ENCODE measurements at regions not wholly inside any gene's neighbourhood (a gene's known extent, or its start where the extent isn't known, plus 50 kb on each side); places are given as distances from the start of the nearest gene placed in this dataset.

DNA sequence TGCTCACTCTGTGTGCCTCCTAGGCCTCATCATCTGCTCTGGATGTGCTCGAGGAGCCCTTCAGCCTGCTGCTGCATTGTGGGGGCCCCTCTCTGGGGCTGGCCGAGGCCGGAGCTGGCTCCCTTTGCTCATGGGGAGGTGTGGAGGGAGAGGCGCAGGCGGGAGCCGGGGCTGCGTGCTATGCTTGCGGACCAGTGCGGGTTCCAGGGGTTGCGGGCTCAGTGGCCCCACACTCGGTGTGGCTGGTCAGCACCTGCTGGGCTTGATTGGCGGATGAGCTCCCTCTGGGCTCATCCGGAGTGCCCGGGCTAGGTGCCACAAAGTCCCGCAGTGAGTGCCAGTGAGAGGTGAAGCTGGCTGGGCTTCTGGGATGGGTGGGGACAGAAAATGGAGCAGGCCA is 264.2 kb downstream of the SI start:
- ChIA-PET CTCF (no interaction called here), POLR2A (no interaction called here)
- H3K4me3 ChIP-seq (ENCODE audit: low read depth, low read length), result no peak overlapping the region
- H3K4me1 ChIP-seq (ENCODE audit: control insufficient read depth, insufficient read depth, low read length), result no peaks in the 10 kb centered on the region
- H3K27ac ChIP-seq (ENCODE audit: extremely low read depth, low read depth, low read length), result no peak overlapping the region
- H3K36me3 ChIP-seq (ENCODE audit: control insufficient read depth in 2 of 2, insufficient read depth in 1 of 2, low read length in 2 of 2), result no peaks in the 10 kb centered on the region
- TF ChIP-seq, protein P1, sequence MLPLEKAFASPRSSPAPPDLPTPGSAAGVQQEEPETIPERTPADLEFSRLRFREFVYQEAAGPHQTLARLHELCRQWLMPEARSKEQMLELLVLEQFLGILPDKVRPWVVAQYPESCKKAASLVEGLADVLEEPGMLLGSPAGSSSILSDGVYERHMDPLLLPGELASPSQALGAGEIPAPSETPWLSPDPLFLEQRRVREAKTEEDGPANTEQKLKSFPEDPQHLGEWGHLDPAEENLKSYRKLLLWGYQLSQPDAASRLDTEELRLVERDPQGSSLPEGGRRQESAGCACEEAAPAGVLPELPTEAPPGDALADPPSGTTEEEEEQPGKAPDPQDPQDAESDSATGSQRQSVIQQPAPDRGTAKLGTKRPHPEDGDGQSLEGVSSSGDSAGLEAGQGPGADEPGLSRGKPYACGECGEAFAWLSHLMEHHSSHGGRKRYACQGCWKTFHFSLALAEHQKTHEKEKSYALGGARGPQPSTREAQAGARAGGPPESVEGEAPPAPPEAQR (tag by site-specific recombination; IDR thresholded peaks at IDR 0.05), result no peak
- TF ChIP-seq, protein P2, sequence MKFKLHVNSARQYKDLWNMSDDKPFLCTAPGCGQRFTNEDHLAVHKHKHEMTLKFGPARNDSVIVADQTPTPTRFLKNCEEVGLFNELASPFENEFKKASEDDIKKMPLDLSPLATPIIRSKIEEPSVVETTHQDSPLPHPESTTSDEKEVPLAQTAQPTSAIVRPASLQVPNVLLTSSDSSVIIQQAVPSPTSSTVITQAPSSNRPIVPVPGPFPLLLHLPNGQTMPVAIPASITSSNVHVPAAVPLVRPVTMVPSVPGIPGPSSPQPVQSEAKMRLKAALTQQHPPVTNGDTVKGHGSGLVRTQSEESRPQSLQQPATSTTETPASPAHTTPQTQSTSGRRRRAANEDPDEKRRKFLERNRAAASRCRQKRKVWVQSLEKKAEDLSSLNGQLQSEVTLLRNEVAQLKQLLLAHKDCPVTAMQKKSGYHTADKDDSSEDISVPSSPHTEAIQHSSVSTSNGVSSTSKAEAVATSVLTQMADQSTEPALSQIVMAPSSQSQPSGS (tag by site-specific recombination; IDR thresholded peaks at IDR 0.05; ENCODE audit: low read depth), result no peak
- TF ChIP-seq ZNF311 (tag by site-specific recombination; IDR thresholded peaks at IDR 0.05; ENCODE audit: borderline replicate concordance) (no peak), ZNF580 (tag by site-specific recombination; IDR thresholded peaks at IDR 0.05) (no peak), ZNF138 (tag by site-specific recombination; IDR thresholded peaks at IDR 0.05; ENCODE audit: borderline replicate concordance) (no peak), MZF1 (tag by site-specific recombination; IDR thresholded peaks at IDR 0.05; ENCODE audit: borderline replicate concordance) (no peak), PRDM2 (tag by site-specific recombination; IDR thresholded peaks at IDR 0.05; ENCODE audit: borderline replicate concordance) (no peak), PRDM4 (tag by site-specific recombination; IDR thresholded peaks at IDR 0.05) (no peak), ZBTB8A (tag by site-specific recombination; IDR thresholded peaks at IDR 0.05) (no peak), ZNF423 (tag by site-specific recombination; IDR thresholded peaks at IDR 0.05) (no peak), ZNF510 (tag by site-specific recombination; IDR thresholded peaks at IDR 0.05; ENCODE audit: insufficient replicate concordance) (no peak), ZSCAN23 (tag by site-specific recombination; IDR thresholded peaks at IDR 0.05) (no peak), ZFP69B (tag by site-specific recombination; IDR thresholded peaks at IDR 0.05) (no peak), ZNF529 (tag by site-specific recombination; IDR thresholded peaks at IDR 0.05; ENCODE audit: insufficient replicate concordance) (no peak)
- no peaks in the 10 kb centered on the region for H3K9me3 ChIP-seq (ENCODE audit: control insufficient read depth, insufficient read depth, low read depth, low read length)

Measured in HEK293 (cell line).